Muscle of leg (tissue), 3 donors: ENCODE measurements at regions not wholly inside any gene's neighbourhood (a gene's known extent, or its start where the extent isn't known, plus 50 kb on each side); places are given as distances from the start of the nearest gene placed in this dataset.
A peak's percentile ranks its signal among the peaks of the same experiment; 100 is the strongest.

Experiments used
- DNase-seq: peaks from one replicate; pipeline ENCODE4 v3.0.0; 2013
- H3K27ac ChIP-seq: one replicate; pipeline ENCODE4 v1.5.1; 2013; ENCODE audit warnings: mild to moderate bottlenecking, low read length, control low read depth
- H3K27me3 ChIP-seq: one replicate; pipeline ENCODE4 v1.6.1; 2013; ENCODE audit warnings: low read length; ENCODE audit not compliant: control insufficient read depth, insufficient read depth
- H3K36me3 ChIP-seq: one replicate; pipeline ENCODE4 v1.6.1; 2013; ENCODE audit warnings: low read length; ENCODE audit not compliant: control insufficient read depth, insufficient read depth
- H3K4me1 ChIP-seq: one replicate; pipeline ENCODE4 v1.6.1; 2013; ENCODE audit warnings: low read length; ENCODE audit not compliant: control insufficient read depth, insufficient read depth
- H3K4me3 ChIP-seq: one replicate; pipeline ENCODE4 v1.5.1; 2013; ENCODE audit warnings: low read length, control low read depth
- H3K9me3 ChIP-seq: replicated peaks from 2 replicates; pipeline ENCODE4 v1.6.1; 2013; ENCODE audit warnings: low read depth, low read length; ENCODE audit not compliant: control insufficient read depth
- WGBS: methylation state at CpG from one replicate; pipeline ENCODE4 v1.1.5; 2013; ENCODE audit warnings: missing lambda C conversion rate; ENCODE audit not compliant: insufficient coverage; 5-methylcytosine and 5-hydroxymethylcytosine counted together

- H3K27ac ChIP-seq: no peak overlapping the region
- H3K4me3 ChIP-seq: no peak overlapping the region
- H3K9me3 ChIP-seq: no peaks in the 10 kb centered on the region
- no peaks in the 10 kb centered on the region for H3K36me3 ChIP-seq
- no peak for DNase-seq
- 76% methylated on average over 9 of the region's 10 CpGs for WGBS
- peaks cover 13% of the 10 kb centered on the region for H3K27me3 ChIP-seq
- H3K4me1 ChIP-seq: no peaks in the 10 kb centered on the region
These were observed 1321.1 kb downstream of the TBC1D22A start for GRCh38 chr22:48083502-48083901.

- peaks cover 17% of the 10 kb centered on the region for H3K27me3 ChIP-seq
- H3K4me1 ChIP-seq: no peaks in the 10 kb centered on the region
- no peaks in the 10 kb centered on the region for H3K9me3 ChIP-seq
- H3K4me3 ChIP-seq: no peak overlapping the region
- no peaks in the 10 kb centered on the region for H3K36me3 ChIP-seq
- 66% methylated on average over 4 of the region's 6 CpGs for WGBS
- DNase-seq: no peak
- no peak overlapping the region for H3K27ac ChIP-seq
These were observed 1319.8 kb downstream of the TBC1D22A start for GRCh38 chr22:48082284-48082683.

- peaks cover under 1% of the 10 kb centered on the region for H3K4me1 ChIP-seq
- no peaks in the 10 kb centered on the region for H3K9me3 ChIP-seq
- no peak for DNase-seq
- no peaks in the 10 kb centered on the region for H3K36me3 ChIP-seq
- 80% methylated on average over 16 of the region's 16 CpGs for WGBS
- H3K27me3 ChIP-seq: peaks cover 16% of the 10 kb centered on the region
- no peak overlapping the region for H3K4me3 ChIP-seq
- H3K27ac ChIP-seq: no peak overlapping the region
These were observed 1318.8 kb downstream of the TBC1D22A start for GRCh38 chr22:48081281-48081680.

GRCh38 chr22:48080316-48081165, 1318.1 kb downstream of the TBC1D22A start:
- Histone ChIP-seq H3K4me3 (no peak overlapping the region), H3K27ac (no peak overlapping the region), H3K27me3 (peaks cover 12% of the 10 kb centered on the region), H3K36me3 (no peaks in the 10 kb centered on the region), H3K9me3 (no peaks in the 10 kb centered on the region), H3K4me1 (peaks cover 8% of the 10 kb centered on the region)
- WGBS: 86% methylated on average over 17 of the region's 21 CpGs
- no peak for DNase-seq

- Histone ChIP-seq H3K4me1 (peaks cover 8% of the 10 kb centered on the region), H3K27me3 (peaks cover 13% of the 10 kb centered on the region), H3K4me3 (no peak overlapping the region), H3K9me3 (no peaks in the 10 kb centered on the region), H3K27ac (no peak overlapping the region), H3K36me3 (no peaks in the 10 kb centered on the region)
- 80% methylated on average over 19 of the region's 21 CpGs for WGBS
- no peak for DNase-seq
These were observed 1317.2 kb downstream of the TBC1D22A start for GRCh38 chr22:48079505-48080290.

- H3K36me3 ChIP-seq: no peaks in the 10 kb centered on the region
- peaks cover 8% of the 10 kb centered on the region for H3K4me1 ChIP-seq
- H3K27me3 ChIP-seq: peaks cover 11% of the 10 kb centered on the region
- no peak for DNase-seq
- H3K4me3 ChIP-seq: no peak overlapping the region
- WGBS: 90% methylated on average over 4 of the region's 5 CpGs
- H3K27ac ChIP-seq: no peak overlapping the region
- H3K9me3 ChIP-seq: no peaks in the 10 kb centered on the region
These were observed 1316.4 kb downstream of the TBC1D22A start for GRCh38 chr22:48078825-48079224.

GRCh38 chr22:48077699-48078098, 1315.2 kb downstream of the TBC1D22A start:
- no peak overlapping the region for H3K4me3 ChIP-seq
- 86% methylated on average over 2 of the region's 6 CpGs for WGBS
- H3K36me3 ChIP-seq: no peaks in the 10 kb centered on the region
- peaks cover 11% of the 10 kb centered on the region for H3K27me3 ChIP-seq
- peaks cover 8% of the 10 kb centered on the region for H3K4me1 ChIP-seq
- no peak for DNase-seq
- H3K9me3 ChIP-seq: no peaks in the 10 kb centered on the region
- H3K27ac ChIP-seq: no peak overlapping the region

- WGBS: 9% methylated on average over 8 of the region's 10 CpGs
- Histone ChIP-seq H3K4me3 (no peak overlapping the region), H3K4me1 (peaks cover 8% of the 10 kb centered on the region), H3K36me3 (no peaks in the 10 kb centered on the region), H3K9me3 (no peaks in the 10 kb centered on the region), H3K27ac (no peak overlapping the region), H3K27me3 (peaks cover 11% of the 10 kb centered on the region)
- DNase-seq: peak; percentile 56
These were observed 1313.6 kb downstream of the TBC1D22A start for GRCh38 chr22:48076008-48076407.

GRCh38 chr22:48075604-48076003, 1313.2 kb downstream of the TBC1D22A start:
- no peak for DNase-seq
- H3K36me3 ChIP-seq: no peaks in the 10 kb centered on the region
- H3K9me3 ChIP-seq: no peaks in the 10 kb centered on the region
- H3K27me3 ChIP-seq: peaks cover 11% of the 10 kb centered on the region
- H3K4me3 ChIP-seq: no peak overlapping the region
- WGBS: 100% methylated on average over 1 of the region's 5 CpGs
- H3K4me1 ChIP-seq: peaks cover 8% of the 10 kb centered on the region
- no peak overlapping the region for H3K27ac ChIP-seq

GRCh38 chr22:48072777-48073176, 1310.3 kb downstream of the TBC1D22A start:
- DNase-seq: no peak
- no peaks in the 10 kb centered on the region for H3K9me3 ChIP-seq
- WGBS: 59% methylated on average over 3 of the region's 6 CpGs
- H3K4me3 ChIP-seq: no peak overlapping the region
- peaks cover 4% of the 10 kb centered on the region for H3K27me3 ChIP-seq
- H3K36me3 ChIP-seq: no peaks in the 10 kb centered on the region
- H3K27ac ChIP-seq: no peak overlapping the region
- peaks cover 8% of the 10 kb centered on the region for H3K4me1 ChIP-seq
